Stimulated activated CD8-positive, alpha-beta memory T cell treated with anti-CD3 and anti-CD28 coated beads, Interleukin-4, amount 100 ng/mL, for 4 hours (primary cell): ENCODE measurements at regions not wholly inside any gene's neighbourhood (a gene's known extent, or its start where the extent isn't known, plus 50 kb on each side); places are given as distances from the start of the nearest gene placed in this dataset.
"Not testable (repeated sequence)": the region's sequence is repeated elsewhere in the genome, so short reads cannot be mapped to it uniquely, and the experiment has no call there.

Source experiments
- DNase-seq, 2 donors: peaks; one replicate each; pipeline ENCODE4 v3.0.0-alpha.2; 2020; ENCODE audit warnings: low read depth in 2 of 2, low spot score in 1 of 2

DNA sequence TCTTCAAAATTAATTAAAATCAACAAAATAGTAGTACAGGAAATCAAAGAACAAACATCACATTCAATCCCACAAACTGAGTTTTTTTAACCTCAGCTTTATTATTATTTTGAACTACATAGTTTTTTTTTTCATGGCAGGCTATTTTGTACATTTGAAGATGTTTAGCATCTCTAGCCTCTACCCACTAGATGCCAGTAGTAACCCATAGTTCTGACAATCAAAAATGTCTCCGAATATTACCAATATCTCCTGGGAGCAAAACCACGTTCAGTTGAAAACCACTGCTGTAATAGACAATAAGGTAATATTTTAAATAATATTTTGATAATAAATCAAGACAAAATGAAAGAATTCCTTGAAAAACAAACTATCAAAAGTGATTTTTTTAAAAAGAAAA is 702.6 kb upstream of the LRRTM1 start:
- DNase-seq: no peak

GRCh38 chr2:81002906-81003305 is 698.4 kb upstream of the LRRTM1 start:
- no peak for DNase-seq

DNA sequence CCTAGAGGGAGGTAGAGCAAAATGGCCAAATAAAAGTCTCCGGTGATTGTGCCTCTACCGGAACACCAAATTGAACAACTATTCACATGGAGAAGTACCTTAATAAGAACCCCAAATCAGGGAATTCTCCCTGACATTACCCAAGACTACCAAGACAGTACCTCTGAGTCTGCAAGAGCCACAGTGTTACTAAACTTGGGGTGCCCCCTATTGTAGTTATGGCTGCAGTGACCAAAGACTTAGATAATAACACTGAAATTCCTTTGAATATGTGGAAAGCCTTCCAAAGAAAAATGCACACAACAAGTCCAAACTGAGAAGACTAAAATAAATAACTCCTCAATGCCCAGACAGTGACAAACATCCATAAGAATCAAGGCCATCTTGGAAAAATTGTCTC is 682.9 kb upstream of the LRRTM1 start:
- no peak for DNase-seq

DNA sequence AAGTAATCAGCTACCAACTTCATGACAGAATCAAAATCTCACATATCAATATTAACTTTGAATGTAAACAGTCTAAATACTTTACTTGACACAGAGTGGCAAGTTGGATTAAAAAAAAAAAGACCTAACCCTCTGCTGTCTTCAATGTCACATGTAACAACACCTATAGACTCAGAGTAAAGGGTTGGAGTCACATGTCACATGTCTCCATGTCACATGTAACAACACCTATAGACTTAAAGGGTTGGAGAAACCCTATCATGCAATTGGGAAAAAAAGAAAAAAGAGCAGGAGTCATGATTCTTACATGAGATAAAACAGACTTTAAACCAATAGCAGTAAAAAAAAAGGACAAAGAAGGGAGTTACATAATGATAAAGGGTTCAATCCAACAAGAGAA is 665.3 kb upstream of the LRRTM1 start:
- DNase-seq: no peak

- DNase-seq: no peak
Observed at GRCh38 chr2:80968450-80968849, 663.9 kb upstream of the LRRTM1 start.

- DNase-seq: no peak
Observed at GRCh38 chr2:80947601-80948130, 643.1 kb upstream of the LRRTM1 start.

- no peak for DNase-seq
Observed at GRCh38 chr2:80943487-80943886, 638.9 kb upstream of the LRRTM1 start.

- no peak for DNase-seq
Observed at GRCh38 chr2:80942766-80943165, 638.2 kb upstream of the LRRTM1 start.

DNA sequence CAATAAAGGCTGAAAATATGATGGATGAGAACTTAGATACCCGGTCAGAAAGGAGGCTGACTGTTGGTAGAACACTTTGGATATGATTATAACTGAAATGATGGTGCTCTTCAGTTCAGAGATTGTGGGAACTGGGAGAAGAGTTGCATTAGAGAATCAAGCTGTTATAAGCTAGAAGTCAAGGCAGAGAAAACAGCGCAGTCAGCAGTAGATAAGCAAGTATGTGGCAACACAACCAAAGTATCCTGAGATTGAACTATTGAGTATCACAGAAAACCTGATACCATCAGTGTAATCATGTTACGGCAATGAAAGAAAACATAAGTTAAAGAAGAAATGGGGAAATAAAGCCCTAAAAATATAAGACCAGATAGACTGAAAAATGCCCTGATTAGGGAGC is 633.9 kb upstream of the LRRTM1 start:
- no peak for DNase-seq

DNA sequence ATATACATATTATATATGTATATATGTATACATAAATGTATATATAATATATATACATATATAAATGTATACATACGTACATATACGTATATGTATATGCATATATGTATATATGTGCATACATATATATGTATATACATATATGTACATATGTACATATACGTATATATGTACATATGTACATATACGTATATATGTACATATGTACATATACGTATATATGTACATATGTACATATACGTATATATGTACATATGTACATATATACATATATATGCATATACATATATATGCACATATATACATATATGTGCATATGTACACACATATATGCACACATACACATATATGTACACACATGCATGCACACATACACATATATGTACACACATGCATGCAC is 627.3 kb upstream of the LRRTM1 start:
- not testable (repeated sequence) for DNase-seq

GRCh38 chr2:80930777-80931176 is 626.2 kb upstream of the LRRTM1 start:
- no peak for DNase-seq

- DNase-seq: no peak
Observed at GRCh38 chr2:80926168-80926567, 621.6 kb upstream of the LRRTM1 start.

- no peak for DNase-seq
Observed at GRCh38 chr2:80896576-80896975, 592.0 kb upstream of the LRRTM1 start.

DNA sequence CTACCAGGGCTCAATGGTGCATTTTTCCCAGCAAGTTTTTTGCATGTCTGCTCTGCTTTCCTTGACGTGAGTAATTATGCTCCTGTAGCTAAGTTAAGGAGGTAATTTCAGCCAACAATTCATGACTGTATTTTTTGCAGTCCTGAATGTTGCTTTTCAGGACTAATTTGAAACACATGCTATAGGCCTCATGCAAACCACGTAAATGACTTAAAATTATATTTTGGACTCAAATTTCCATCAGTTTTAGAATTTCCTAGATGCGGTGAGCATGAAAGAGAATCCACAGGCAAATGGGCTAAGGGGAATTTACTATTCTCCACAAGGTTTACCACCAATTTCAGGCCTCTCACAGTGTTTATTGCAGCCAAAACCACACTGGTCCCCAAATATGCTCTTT is 589.9 kb upstream of the LRRTM1 start:
- DNase-seq: no peak

DNA sequence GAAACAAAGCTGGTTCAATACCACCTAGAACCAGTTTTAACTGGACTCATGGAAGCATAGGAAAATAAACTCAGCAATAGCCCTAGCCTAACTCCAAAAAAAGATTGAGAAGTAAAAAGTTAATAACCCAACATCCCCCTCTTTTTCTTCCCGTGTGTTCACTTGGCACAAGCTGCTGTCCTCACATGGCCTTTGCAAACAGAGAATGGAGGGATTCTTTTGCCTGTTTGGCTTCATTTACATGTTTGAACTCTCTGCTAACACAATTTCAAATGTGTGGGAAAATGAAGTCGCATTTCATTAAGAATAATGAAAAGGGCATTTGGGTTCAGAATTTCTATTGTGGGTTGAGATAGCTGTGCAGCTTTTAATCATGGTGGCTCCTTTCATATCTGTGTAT is 589.2 kb upstream of the LRRTM1 start:
- no peak for DNase-seq

DNA sequence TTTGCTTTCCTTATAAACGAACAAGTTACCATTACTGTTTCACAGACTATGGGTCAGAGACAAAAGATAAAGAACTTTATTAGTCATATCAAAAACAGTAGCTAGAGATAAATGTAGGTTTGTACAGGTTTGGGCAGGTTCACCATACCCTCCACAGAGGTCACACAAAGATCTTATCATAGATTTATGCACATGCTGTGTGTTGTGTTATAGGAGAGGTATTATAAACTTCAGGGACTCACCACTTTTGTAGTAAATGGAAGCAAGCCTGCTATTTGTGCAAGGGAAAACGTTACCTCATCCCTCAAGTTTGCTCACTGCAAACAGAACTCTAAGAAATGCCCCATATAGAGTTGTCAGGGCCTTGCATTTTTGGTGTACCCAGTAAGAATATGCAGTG is 584.5 kb upstream of the LRRTM1 start:
- DNase-seq: no peak

DNA sequence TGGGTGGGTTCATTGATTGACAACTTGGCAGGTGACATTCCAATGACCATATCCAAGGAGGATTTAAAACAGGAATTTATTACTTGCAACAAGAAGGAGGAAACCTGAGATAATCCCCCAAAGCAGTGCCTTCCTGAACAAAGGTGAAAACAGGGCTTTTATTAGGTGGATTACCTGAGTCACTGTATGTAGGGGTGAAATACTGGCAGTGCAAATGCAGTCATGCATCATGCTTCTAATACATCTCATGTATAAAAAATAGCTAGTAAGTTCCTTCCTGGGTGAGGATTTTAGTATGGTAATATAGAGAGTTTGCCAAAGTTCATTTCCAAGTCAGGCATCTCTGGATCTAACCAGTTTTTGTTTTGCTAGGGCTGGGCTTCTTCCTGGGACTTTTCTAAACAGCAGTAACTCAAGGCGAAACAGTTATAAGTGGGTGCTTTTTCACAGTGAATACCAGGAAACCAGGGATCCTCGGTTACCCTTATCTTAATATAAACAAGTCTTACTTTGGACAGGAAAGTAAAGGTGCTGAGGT is 583.4 kb upstream of the LRRTM1 start:
- no peak for DNase-seq

GRCh38 chr2:80874374-80874773 is 569.8 kb upstream of the LRRTM1 start:
- DNase-seq: no peak

GRCh38 chr2:80869858-80870438 is 565.4 kb upstream of the LRRTM1 start:
- DNase-seq: no peak

- DNase-seq: no peak
Observed at GRCh38 chr2:80863147-80863714, 558.7 kb upstream of the LRRTM1 start.

DNA sequence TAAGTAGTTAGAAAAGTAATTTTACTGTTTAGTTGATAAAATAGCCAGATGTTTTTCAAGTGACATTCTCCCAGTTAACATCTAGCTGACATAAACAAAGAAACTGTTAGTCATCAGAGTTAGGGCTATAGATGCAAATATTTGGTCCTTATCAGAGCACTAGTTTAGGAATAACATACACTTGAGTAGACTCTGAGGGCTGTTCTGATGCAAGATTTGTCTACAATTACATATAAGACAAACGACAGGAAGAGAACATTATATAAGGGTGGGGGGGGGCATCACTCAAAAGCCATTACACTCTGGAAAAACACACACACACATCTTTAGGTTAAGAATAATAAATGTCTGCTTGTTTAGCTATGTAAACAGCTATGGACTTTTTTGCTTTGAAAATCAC is 554.4 kb upstream of the LRRTM1 start:
- no peak for DNase-seq

- DNase-seq: no peak
Observed at GRCh38 chr2:80856227-80856626, 551.7 kb upstream of the LRRTM1 start.

DNA sequence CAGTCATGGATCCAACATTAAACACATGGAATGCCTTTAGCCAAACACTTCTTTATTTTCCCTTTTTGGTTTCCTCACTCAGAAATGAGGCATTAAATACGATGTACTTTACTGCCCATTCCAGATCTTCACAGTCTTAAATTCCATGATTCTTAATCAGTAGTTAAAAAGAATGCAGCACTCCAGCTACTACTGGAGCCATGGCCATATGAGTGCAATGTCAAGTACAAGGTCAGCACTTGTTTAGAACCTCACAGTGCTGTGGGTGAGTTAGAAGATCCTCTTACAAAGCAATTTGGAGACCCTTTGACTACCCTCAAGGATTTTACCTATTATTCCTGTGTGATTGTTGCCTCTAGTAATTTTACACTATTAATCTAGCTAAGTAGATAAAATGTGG is 550.3 kb upstream of the LRRTM1 start:
- no peak for DNase-seq
